PC-9 (cell line): ENCODE measurements at regions not wholly inside any gene's neighbourhood (a gene's known extent, or its start where the extent isn't known, plus 50 kb on each side); places are given as distances from the start of the nearest gene placed in this dataset.

Source experiments
- EZH2 ChIP-seq: fragments of 200-600 bp; sonication (generic); IDR thresholded peaks from 2 replicates; pipeline ENCODE4 v1.8.0; 2017; ENCODE audit warnings: antibody characterized with exemption, low read depth
- TF ChIP-seq, protein P1 (sequence below): fragments of 200-600 bp; sonication (generic); conservative IDR thresholded peaks from 2 replicates; pipeline ENCODE4 v1.6.1; 2017; ENCODE audit warnings: mixed run types, antibody characterized with exemption, mild to moderate bottlenecking, moderate library complexity

GRCh38 chr3:68485051-68485450, 447.3 kb downstream of the TAFA4 start:
- TF ChIP-seq, protein P1, sequence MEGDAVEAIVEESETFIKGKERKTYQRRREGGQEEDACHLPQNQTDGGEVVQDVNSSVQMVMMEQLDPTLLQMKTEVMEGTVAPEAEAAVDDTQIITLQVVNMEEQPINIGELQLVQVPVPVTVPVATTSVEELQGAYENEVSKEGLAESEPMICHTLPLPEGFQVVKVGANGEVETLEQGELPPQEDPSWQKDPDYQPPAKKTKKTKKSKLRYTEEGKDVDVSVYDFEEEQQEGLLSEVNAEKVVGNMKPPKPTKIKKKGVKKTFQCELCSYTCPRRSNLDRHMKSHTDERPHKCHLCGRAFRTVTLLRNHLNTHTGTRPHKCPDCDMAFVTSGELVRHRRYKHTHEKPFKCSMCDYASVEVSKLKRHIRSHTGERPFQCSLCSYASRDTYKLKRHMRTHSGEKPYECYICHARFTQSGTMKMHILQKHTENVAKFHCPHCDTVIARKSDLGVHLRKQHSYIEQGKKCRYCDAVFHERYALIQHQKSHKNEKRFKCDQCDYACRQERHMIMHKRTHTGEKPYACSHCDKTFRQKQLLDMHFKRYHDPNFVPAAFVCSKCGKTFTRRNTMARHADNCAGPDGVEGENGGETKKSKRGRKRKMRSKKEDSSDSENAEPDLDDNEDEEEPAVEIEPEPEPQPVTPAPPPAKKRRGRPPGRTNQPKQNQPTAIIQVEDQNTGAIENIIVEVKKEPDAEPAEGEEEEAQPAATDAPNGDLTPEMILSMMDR = no peak
- TF ChIP-seq EZH2 = no peak
